Ishikawa (cell line): ENCODE measurements at regions not wholly inside any gene's neighbourhood (a gene's known extent, or its start where the extent isn't known, plus 50 kb on each side); places are given as distances from the start of the nearest gene placed in this dataset.

Experiments
- CEBPB ChIP-seq: IDR thresholded peaks from 2 replicates; pipeline ENCODE4 v1.6.1; 2012
- CREB1 ChIP-seq: IDR thresholded peaks from 2 replicates; pipeline ENCODE4 v1.6.1; 2012; ENCODE audit warnings: low read depth
- EGR1 ChIP-seq: IDR thresholded peaks from 2 replicates; pipeline ENCODE4 v1.6.1; 2012
- EP300 ChIP-seq: IDR thresholded peaks from 2 replicates; pipeline ENCODE4 v1.6.1; 2012; ENCODE audit warnings: borderline replicate concordance
- FOXM1 ChIP-seq: IDR thresholded peaks from 2 replicates; pipeline ENCODE4 v1.6.1; 2012; ENCODE audit warnings: low read depth, borderline replicate concordance
- NFIC ChIP-seq: IDR thresholded peaks from 2 replicates; pipeline ENCODE4 v1.6.1; 2012
- RAD21 ChIP-seq: IDR thresholded peaks from 2 replicates; pipeline ENCODE4 v1.6.1; 2012; ENCODE audit warnings: low read depth
- TAF1 ChIP-seq: IDR thresholded peaks from 2 replicates; pipeline ENCODE4 v1.6.1; 2012; ENCODE audit warnings: low read depth, mild to moderate bottlenecking
- TCF12 ChIP-seq: IDR thresholded peaks from 2 replicates; pipeline ENCODE4 v1.6.1; 2012; ENCODE audit warnings: low read depth
- TEAD4 ChIP-seq: IDR thresholded peaks from 2 replicates; pipeline ENCODE4 v1.6.1; 2012
- YY1 ChIP-seq: IDR thresholded peaks from 2 replicates; pipeline ENCODE4 v1.6.1; 2012; ENCODE audit warnings: low read depth
- ZBTB7A ChIP-seq: IDR thresholded peaks from 2 replicates; pipeline ENCODE4 v1.6.1; 2012; ENCODE audit warnings: low read depth
- TF ChIP-seq, protein P1 (sequence below): IDR thresholded peaks from 2 replicates; pipeline ENCODE4 v1.6.1; 2012
- TF ChIP-seq, protein P2 (sequence below): IDR thresholded peaks from 2 replicates; pipeline ENCODE4 v1.6.1; 2012
- TF ChIP-seq, protein P3 (sequence below): IDR thresholded peaks from 2 replicates; pipeline ENCODE4 v1.6.1; 2012; ENCODE audit warnings: low read depth, mild to moderate bottlenecking

DNA sequence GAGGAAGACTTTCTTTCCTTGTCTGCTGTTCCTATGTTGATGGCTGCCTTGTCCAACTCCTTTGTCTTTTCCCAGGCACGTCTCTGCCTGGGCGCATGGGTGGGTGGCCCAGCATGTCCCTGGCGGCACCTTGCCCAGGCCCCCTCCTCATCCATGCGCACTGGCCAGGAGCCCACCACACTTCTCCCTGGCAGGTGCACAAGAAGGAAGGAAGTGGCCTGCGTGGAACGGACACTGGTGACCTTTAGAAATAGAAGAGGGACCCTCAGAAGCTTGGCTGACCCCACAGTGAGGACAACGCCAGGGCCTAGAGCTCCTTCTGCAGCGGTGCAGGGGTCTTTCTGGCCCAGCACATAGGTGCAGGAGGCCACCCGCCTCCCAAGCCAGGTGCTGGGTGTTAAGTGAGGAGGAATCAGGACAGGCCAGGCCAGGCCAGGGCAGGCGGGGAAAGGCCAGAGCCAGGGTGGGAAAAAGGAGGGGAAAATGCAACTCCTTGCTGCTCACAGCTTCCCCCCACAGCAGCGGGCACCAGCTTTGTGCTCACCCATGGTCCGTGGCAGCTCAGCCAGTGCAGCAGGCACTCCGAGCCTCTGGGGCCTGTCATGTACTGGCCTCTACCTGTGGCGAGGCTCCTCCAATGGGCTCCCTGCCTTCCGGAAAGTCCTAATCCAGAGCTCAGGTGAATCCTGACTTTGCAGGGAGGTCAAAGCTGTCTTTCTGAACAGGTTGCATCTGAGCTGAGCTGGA lies 104.0 kb downstream of the SOX1 start:
- TF ChIP-seq TCF12 (no peak), FOXM1 (no peak), CEBPB (no peak), TEAD4 (no peak), TAF1 (no peak), NFIC (no peak), EP300 (no peak), ZBTB7A (no peak), CREB1 (no peak), YY1 (no peak), RAD21 (no peak), EGR1 (no peak)
- TF ChIP-seq, protein P1, sequence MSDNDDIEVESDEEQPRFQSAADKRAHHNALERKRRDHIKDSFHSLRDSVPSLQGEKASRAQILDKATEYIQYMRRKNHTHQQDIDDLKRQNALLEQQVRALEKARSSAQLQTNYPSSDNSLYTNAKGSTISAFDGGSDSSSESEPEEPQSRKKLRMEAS, result no peak
- TF ChIP-seq, protein P2, sequence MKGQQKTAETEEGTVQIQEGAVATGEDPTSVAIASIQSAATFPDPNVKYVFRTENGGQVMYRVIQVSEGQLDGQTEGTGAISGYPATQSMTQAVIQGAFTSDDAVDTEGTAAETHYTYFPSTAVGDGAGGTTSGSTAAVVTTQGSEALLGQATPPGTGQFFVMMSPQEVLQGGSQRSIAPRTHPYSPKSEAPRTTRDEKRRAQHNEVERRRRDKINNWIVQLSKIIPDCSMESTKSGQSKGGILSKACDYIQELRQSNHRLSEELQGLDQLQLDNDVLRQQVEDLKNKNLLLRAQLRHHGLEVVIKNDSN, result no peak
- TF ChIP-seq, protein P3, sequence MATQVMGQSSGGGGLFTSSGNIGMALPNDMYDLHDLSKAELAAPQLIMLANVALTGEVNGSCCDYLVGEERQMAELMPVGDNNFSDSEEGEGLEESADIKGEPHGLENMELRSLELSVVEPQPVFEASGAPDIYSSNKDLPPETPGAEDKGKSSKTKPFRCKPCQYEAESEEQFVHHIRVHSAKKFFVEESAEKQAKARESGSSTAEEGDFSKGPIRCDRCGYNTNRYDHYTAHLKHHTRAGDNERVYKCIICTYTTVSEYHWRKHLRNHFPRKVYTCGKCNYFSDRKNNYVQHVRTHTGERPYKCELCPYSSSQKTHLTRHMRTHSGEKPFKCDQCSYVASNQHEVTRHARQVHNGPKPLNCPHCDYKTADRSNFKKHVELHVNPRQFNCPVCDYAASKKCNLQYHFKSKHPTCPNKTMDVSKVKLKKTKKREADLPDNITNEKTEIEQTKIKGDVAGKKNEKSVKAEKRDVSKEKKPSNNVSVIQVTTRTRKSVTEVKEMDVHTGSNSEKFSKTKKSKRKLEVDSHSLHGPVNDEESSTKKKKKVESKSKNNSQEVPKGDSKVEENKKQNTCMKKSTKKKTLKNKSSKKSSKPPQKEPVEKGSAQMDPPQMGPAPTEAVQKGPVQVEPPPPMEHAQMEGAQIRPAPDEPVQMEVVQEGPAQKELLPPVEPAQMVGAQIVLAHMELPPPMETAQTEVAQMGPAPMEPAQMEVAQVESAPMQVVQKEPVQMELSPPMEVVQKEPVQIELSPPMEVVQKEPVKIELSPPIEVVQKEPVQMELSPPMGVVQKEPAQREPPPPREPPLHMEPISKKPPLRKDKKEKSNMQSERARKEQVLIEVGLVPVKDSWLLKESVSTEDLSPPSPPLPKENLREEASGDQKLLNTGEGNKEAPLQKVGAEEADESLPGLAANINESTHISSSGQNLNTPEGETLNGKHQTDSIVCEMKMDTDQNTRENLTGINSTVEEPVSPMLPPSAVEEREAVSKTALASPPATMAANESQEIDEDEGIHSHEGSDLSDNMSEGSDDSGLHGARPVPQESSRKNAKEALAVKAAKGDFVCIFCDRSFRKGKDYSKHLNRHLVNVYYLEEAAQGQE, result no peak

- TF ChIP-seq, protein P1, result no peak
- no peak for TF ChIP-seq ZBTB7A
- TF ChIP-seq TAF1, result no peak
- no peak for TF ChIP-seq EP300
- no peak for TF ChIP-seq TCF12
- TF ChIP-seq NFIC, result no peak
- TF ChIP-seq, protein P2, result no peak
- TF ChIP-seq CREB1, result no peak
- no peak for TF ChIP-seq EGR1
- TF ChIP-seq RAD21, result no peak
- TF ChIP-seq FOXM1, result no peak
- no peak for TF ChIP-seq TEAD4
- TF ChIP-seq YY1, result no peak
- TF ChIP-seq CEBPB, result no peak
- TF ChIP-seq, protein P3, result no peak
These were observed 104.6 kb downstream of the SOX1 start for GRCh38 chr13:112171570-112171965.

- TF ChIP-seq TCF12, result no peak
- TF ChIP-seq FOXM1, result no peak
- TF ChIP-seq, protein P3, result no peak
- no peak for TF ChIP-seq EGR1
- no peak for TF ChIP-seq NFIC
- TF ChIP-seq, protein P2, result no peak
- TF ChIP-seq YY1, result no peak
- TF ChIP-seq ZBTB7A, result no peak
- no peak for TF ChIP-seq TEAD4
- no peak for TF ChIP-seq TAF1
- TF ChIP-seq, protein P1, result no peak
- TF ChIP-seq CEBPB, result no peak
- no peak for TF ChIP-seq RAD21
- TF ChIP-seq EP300, result no peak
- TF ChIP-seq CREB1, result no peak
These were observed 105.1 kb downstream of the SOX1 start for GRCh38 chr13:112172017-112172416.
